Endothelial cell of umbilical vein (primary cell): ENCODE measurements at regions not wholly inside any gene's neighbourhood (a gene's known extent, or its start where the extent isn't known, plus 50 kb on each side); places are given as distances from the start of the nearest gene placed in this dataset.
"Not testable (repeated sequence)": the region's sequence is repeated elsewhere in the genome, so short reads cannot be mapped to it uniquely, and the experiment has no call there.

ENCODE experiments used
- BruUV-seq: library from RNA; stranded (reverse); fragments of 400-500 nt; replicated peaks from 2 replicates; lab custom pipeline; 2021; lab: Mats Ljungman, UMichigan
- CTCF ChIA-PET: fragments of 300-600, 350-600 bp; sonication (Branson Sonifier 250); formaldehyde crosslinking; loops from one replicate; lab custom pipeline; 2021; ENCODE audit warnings: antibody characterized with exemption, inconsistent platforms; lab: Charles Lee
- POLR2A ChIA-PET: fragments of 300-600, 350-600 bp; sonication (Branson Sonifier 250); formaldehyde crosslinking; loops from one replicate; lab custom pipeline; 2021; ENCODE audit warnings: antibody characterized with exemption, inconsistent platforms; lab: Charles Lee
- DNase-seq: peaks from one replicate; pipeline ENCODE4 v3.0.0-alpha.2; 2011; ENCODE audit warnings: low read depth, low spot score
- FAIRE-seq: peaks from 2 replicates; lab custom pipeline; 2011; peaks lifted over from hg19 to GRCh38; lab: Jason Lieb, UNC
- H2AFZ ChIP-seq: 2 replicates; pipeline ENCODE4 v1.6.0; 2012; ENCODE audit warnings: low read depth, low read length, control low read depth, inconsistent platforms
- H3K27ac ChIP-seq: 2 replicates; pipeline ENCODE4 v1.5.1; 2011; ENCODE audit warnings: low read depth, mild to moderate bottlenecking, control low read depth, low read length, moderate library complexity; ENCODE audit not compliant: insufficient read depth
- H3K27me3 ChIP-seq, 2 experiments: 2 replicates each; pipeline versions ENCODE4 v1.6.0 to v1.6.1; 2011; ENCODE audit warnings: low read length in 2 of 2, mixed read lengths in 1 of 2; ENCODE audit not compliant: control insufficient read depth in 2 of 2, insufficient read depth in 2 of 2
- H3K36me3 ChIP-seq, 2 experiments: 2 replicates in 1 of 2; 3 replicates in 1 of 2; pipeline ENCODE4 v1.5.1; 2011; ENCODE audit warnings: low read length in 2 of 2, mild to moderate bottlenecking in 1 of 2, moderate library complexity in 1 of 2; ENCODE audit not compliant: control insufficient read depth in 2 of 2, insufficient read depth in 2 of 2; ENCODE audit errors: extremely low read depth in 1 of 2
- H3K4me1 ChIP-seq: 3 replicates; pipeline ENCODE4 v1.5.1; 2011; ENCODE audit warnings: mild to moderate bottlenecking, low read length; ENCODE audit not compliant: control insufficient read depth, insufficient read depth; ENCODE audit errors: extremely low read depth
- H3K4me2 ChIP-seq: 2 replicates; pipeline ENCODE4 v1.6.1; 2011; ENCODE audit warnings: low read length, control low read depth, mixed read lengths; ENCODE audit not compliant: insufficient read depth
- H3K4me3 ChIP-seq, 3 experiments: fragments of 200-600 bp in 1 of 3; sonication (generic), shearing (Covaris generic) in 1 of 3; replicated peaks in 1 of 3; 2 replicates each; pipeline ENCODE4 v1.5.1; 2011 to 2016; ENCODE audit warnings: control low read depth in 3 of 3, low read length in 3 of 3, mild to moderate bottlenecking in 2 of 3, inconsistent platforms in 1 of 3, low read depth in 1 of 3, moderate library complexity in 1 of 3; ENCODE audit not compliant: insufficient read depth in 1 of 3
- H3K79me2 ChIP-seq: 2 replicates; pipeline ENCODE4 v1.6.0; 2012; ENCODE audit warnings: low read length, inconsistent platforms; ENCODE audit not compliant: control insufficient read depth, insufficient read depth
- H3K9ac ChIP-seq: replicated peaks from 2 replicates; pipeline ENCODE3; 2011; ENCODE audit warnings: low read length, control low read depth; ENCODE audit not compliant: insufficient read depth; ENCODE audit errors: extremely low read depth
- H3K9me1 ChIP-seq: replicated peaks from 3 replicates; pipeline ENCODE4 v1.6.0; 2011; ENCODE audit warnings: mild to moderate bottlenecking, low read length; ENCODE audit not compliant: control insufficient read depth, insufficient read depth; ENCODE audit errors: extremely low read depth
- H3K9me3 ChIP-seq: replicated peaks from 2 replicates; pipeline ENCODE4 v1.5.1; 2012; ENCODE audit warnings: low read length, inconsistent platforms; ENCODE audit not compliant: control insufficient read depth, insufficient read depth
- H4K20me1 ChIP-seq: replicated peaks from 2 replicates; pipeline ENCODE3; 2011; ENCODE audit warnings: mild to moderate bottlenecking, low read length; ENCODE audit not compliant: control insufficient read depth, insufficient read depth; ENCODE audit errors: extremely low read depth
- dilution Hi-C: fragments of 300-500 bp; cut with MboI; formaldehyde crosslinking; loops from one replicate; pipeline ENCODE4 v1.15.0; 2019; ENCODE audit warnings: low sequenced_read_pairs; ENCODE audit not compliant: extremely low pct_ligation_motif_present
- intact Hi-C: fragments of 100-400 bp; cut with micrococcal nuclease; formaldehyde crosslinking; loops from one replicate; pipeline ENCODE4 v1.10.0; 2022

DNA sequence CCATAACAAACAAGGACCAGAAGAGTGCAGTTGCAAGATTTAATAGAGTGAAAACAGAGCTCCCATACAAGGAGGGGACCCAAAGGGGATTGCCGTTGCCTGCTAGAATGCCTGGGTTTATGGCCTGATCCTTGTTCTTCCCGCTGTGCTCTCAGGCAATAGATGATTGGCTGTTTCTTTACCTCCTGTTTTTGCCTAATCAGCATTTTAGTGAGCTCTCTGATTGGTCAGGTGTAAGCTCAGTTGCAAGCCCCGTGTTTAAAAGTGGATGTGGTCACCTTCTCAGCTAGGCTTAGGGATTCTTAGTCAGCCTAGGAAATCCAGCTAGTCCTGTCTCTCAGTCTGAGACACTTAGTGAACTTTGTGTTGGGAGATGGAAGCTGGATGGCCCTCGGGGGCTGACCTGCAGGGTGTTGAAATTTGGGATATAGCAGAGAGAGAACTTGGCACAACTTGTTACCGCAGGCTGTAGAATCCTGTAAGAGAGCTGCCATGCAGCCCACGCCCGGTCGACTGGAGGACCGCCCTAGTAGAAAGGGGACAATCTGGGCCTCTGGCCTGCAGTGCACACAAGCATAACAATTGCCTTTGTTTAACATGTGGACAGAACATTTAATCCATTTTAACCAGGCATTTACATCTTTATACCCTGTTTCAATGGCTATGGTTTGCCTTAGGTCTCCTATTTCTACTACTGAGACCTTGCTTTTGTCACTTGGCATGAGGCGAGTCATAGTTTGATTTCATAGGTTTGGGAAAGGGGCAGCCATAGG, 106.0 kb downstream of the TMEM167A start:
- H3K36me3 ChIP-seq, dilution Hi-C loops, H4K20me1 ChIP-seq, H3K4me2 ChIP-seq, CTCF ChIA-PET, intact Hi-C loops, BruUV-seq, H3K27me3 ChIP-seq, H3K9me1 ChIP-seq, H3K4me1 ChIP-seq, H3K9ac ChIP-seq, H3K4me3 ChIP-seq, POLR2A ChIA-PET, H3K27ac ChIP-seq, FAIRE-seq, H3K79me2 ChIP-seq, H3K9me3 ChIP-seq, DNase-seq, H2AFZ ChIP-seq: not testable (repeated sequence)

- H3K9me3 ChIP-seq, DNase-seq, dilution Hi-C loops, H3K9ac ChIP-seq, H3K9me1 ChIP-seq, POLR2A ChIA-PET, BruUV-seq, H3K27me3 ChIP-seq, H3K36me3 ChIP-seq, H3K4me2 ChIP-seq, H2AFZ ChIP-seq, H3K4me1 ChIP-seq, H4K20me1 ChIP-seq, H3K79me2 ChIP-seq, intact Hi-C loops, H3K27ac ChIP-seq, CTCF ChIA-PET, H3K4me3 ChIP-seq, FAIRE-seq: not testable (repeated sequence)
Measured at GRCh38 chr5:82969221-82969976, 107.8 kb downstream of the TMEM167A start.
